Skeletal muscle tissue (tissue), 3 donors: ENCODE measurements at regions not wholly inside any gene's neighbourhood (a gene's known extent, or its start where the extent isn't known, plus 50 kb on each side); places are given as distances from the start of the nearest gene placed in this dataset.

Experiments
- H3K27ac ChIP-seq: one replicate; pipeline ENCODE4 v1.7.0; 2013; ENCODE audit warnings: mild to moderate bottlenecking, low read depth, low read length, inconsistent platforms
- H3K27me3 ChIP-seq, 3 donors: one replicate each; pipeline ENCODE4 v1.7.0; 2013; ENCODE audit warnings: low read length in 3 of 3; ENCODE audit not compliant: control insufficient read depth in 3 of 3, insufficient read depth in 3 of 3
- H3K36me3 ChIP-seq, 3 donors: one replicate each; pipeline ENCODE4 v1.7.0; 2013; ENCODE audit warnings: low read length in 3 of 3; ENCODE audit not compliant: control insufficient read depth in 3 of 3, insufficient read depth in 3 of 3
- H3K4me1 ChIP-seq, 3 donors: one replicate each; pipeline ENCODE4 v1.7.0; 2013; ENCODE audit warnings: low read length in 3 of 3, mild to moderate bottlenecking in 3 of 3; ENCODE audit not compliant: control insufficient read depth in 3 of 3, insufficient read depth in 3 of 3
- H3K4me3 ChIP-seq, 3 donors: one replicate each; pipeline ENCODE4 v1.7.0; 2013; ENCODE audit warnings: low read length in 3 of 3
- H3K9ac ChIP-seq, 3 donors: one replicate each; pipeline ENCODE4 v1.7.0; 2013; ENCODE audit warnings: low read length in 3 of 3, mild to moderate bottlenecking in 3 of 3, moderate library complexity in 2 of 3, low read depth in 1 of 3
- H3K9me3 ChIP-seq, 3 donors: one replicate each; pipeline ENCODE4 v1.7.0; 2013; ENCODE audit warnings: low read length in 3 of 3; ENCODE audit not compliant: control insufficient read depth in 3 of 3
- donor health status: Osteomylitis.

GRCh38 chr3:43964640-43965039, 273.9 kb downstream of the ABHD5 start:
- Histone ChIP-seq H3K27me3 (peaks cover 0 to 11% (median 0%) of the 10 kb centered on the region in 3 donors), H3K4me1 (no peaks in the 10 kb centered on the region), H3K36me3 (no peaks in the 10 kb centered on the region), H3K9me3 (no peaks in the 10 kb centered on the region), H3K27ac (no peak overlapping the region), H3K4me3 (no peak overlapping the region), H3K9ac (no peak overlapping the region)

- Histone ChIP-seq H3K4me1 (no peaks in the 10 kb centered on the region), H3K4me3 (no peak overlapping the region), H3K27ac (no peak overlapping the region), H3K27me3 (peaks cover 0 to 11% (median 0%) of the 10 kb centered on the region in 3 donors), H3K36me3 (no peaks in the 10 kb centered on the region), H3K9me3 (no peaks in the 10 kb centered on the region), H3K9ac (no peak overlapping the region)
Observed at GRCh38 chr3:43965656-43966055, 274.9 kb downstream of the ABHD5 start.

GRCh38 chr3:43966126-43966525, 275.4 kb downstream of the ABHD5 start:
- Histone ChIP-seq H3K36me3 (no peaks in the 10 kb centered on the region), H3K27ac (no peak overlapping the region), H3K9ac (no peak overlapping the region), H3K27me3 (peaks cover 0 to 9% (median 0%) of the 10 kb centered on the region in 3 donors), H3K4me3 (no peak overlapping the region), H3K4me1 (no peaks in the 10 kb centered on the region), H3K9me3 (no peaks in the 10 kb centered on the region)

GRCh38 chr3:43966530-43966929, 275.2 kb upstream of the TOPAZ1 start:
- Histone ChIP-seq H3K27me3 (peaks cover 0 to 9% (median 0%) of the 10 kb centered on the region in 3 donors), H3K36me3 (no peaks in the 10 kb centered on the region), H3K27ac (no peak overlapping the region), H3K4me1 (no peaks in the 10 kb centered on the region), H3K4me3 (no peak overlapping the region), H3K9me3 (no peaks in the 10 kb centered on the region), H3K9ac (no peak overlapping the region)

GRCh38 chr3:43968465-43968864, 273.2 kb upstream of the TOPAZ1 start:
- Histone ChIP-seq H3K27me3 (peaks cover 0 to 9% (median 0%) of the 10 kb centered on the region in 3 donors), H3K4me3 (no peak overlapping the region)

GRCh38 chr3:43969944-43970343, 271.7 kb upstream of the TOPAZ1 start:
- Histone ChIP-seq H3K36me3 (no peaks in the 10 kb centered on the region), H3K9me3 (no peaks in the 10 kb centered on the region), H3K27ac (no peak overlapping the region), H3K4me1 (no peaks in the 10 kb centered on the region), H3K9ac (no peak overlapping the region), H3K4me3 (no peak overlapping the region), H3K27me3 (peaks cover 0 to 7% (median 0%) of the 10 kb centered on the region in 3 donors)

More at GRCh38 chr3:43968465-43968864, 273.2 kb upstream of the TOPAZ1 start:
- H3K9me3 ChIP-seq = no peaks in the 10 kb centered on the region
- H3K36me3 ChIP-seq = no peaks in the 10 kb centered on the region
- H3K9ac ChIP-seq = no peak overlapping the region
- no peak overlapping the region for H3K27ac ChIP-seq
- H3K4me1 ChIP-seq = no peaks in the 10 kb centered on the region

GRCh38 chr3:43970351-43970750, 271.3 kb upstream of the TOPAZ1 start:
- Histone ChIP-seq H3K9me3 (no peaks in the 10 kb centered on the region), H3K4me3 (no peak overlapping the region), H3K9ac (no peak overlapping the region), H3K36me3 (no peaks in the 10 kb centered on the region), H3K27me3 (peaks cover 0 to 7% (median 0%) of the 10 kb centered on the region in 3 donors), H3K4me1 (no peaks in the 10 kb centered on the region), H3K27ac (no peak overlapping the region)

GRCh38 chr3:43970920-43971319, 270.8 kb upstream of the TOPAZ1 start:
- Histone ChIP-seq H3K9ac (no peak overlapping the region), H3K27ac (no peak overlapping the region), H3K4me3 (no peak overlapping the region), H3K36me3 (no peaks in the 10 kb centered on the region), H3K9me3 (peaks cover 0 to 6% (median 3%) of the 10 kb centered on the region in 3 donors), H3K4me1 (no peaks in the 10 kb centered on the region), H3K27me3 (peaks cover 0 to 7% (median 0%) of the 10 kb centered on the region in 3 donors)

- no peaks in the 10 kb centered on the region for H3K36me3 ChIP-seq
- no peaks in the 10 kb centered on the region for H3K4me1 ChIP-seq
- H3K9me3 ChIP-seq = peaks cover 0 to 7% (median 3%) of the 10 kb centered on the region in 3 donors
- H3K4me3 ChIP-seq = no peak overlapping the region
- H3K9ac ChIP-seq = no peak overlapping the region
- H3K27me3 ChIP-seq = peaks cover 0 to 7% (median 0%) of the 10 kb centered on the region in 3 donors
- no peak overlapping the region for H3K27ac ChIP-seq
Observed at GRCh38 chr3:43971486-43971885, 270.2 kb upstream of the TOPAZ1 start.

GRCh38 chr3:43978708-43979107, 263.0 kb upstream of the TOPAZ1 start:
- peaks cover 0 to 4% (median 0%) of the 10 kb centered on the region in 3 donors for H3K27me3 ChIP-seq

More at GRCh38 chr3:43978708-43979107, 263.0 kb upstream of the TOPAZ1 start:
- Histone ChIP-seq H3K9ac (no peak overlapping the region), H3K4me1 (no peaks in the 10 kb centered on the region), H3K4me3 (no peak overlapping the region), H3K36me3 (no peaks in the 10 kb centered on the region), H3K9me3 (peaks cover 0 to 7% (median 3%) of the 10 kb centered on the region in 3 donors), H3K27ac (no peak overlapping the region)
